ENCODE measurements at regions not wholly inside any gene's neighbourhood (a gene's known extent, or its start where the extent isn't known, plus 50 kb on each side); places are given as distances from the start of the nearest gene placed in this dataset.
"Not testable (repeated sequence)": the region's sequence is repeated elsewhere in the genome, so short reads cannot be mapped to it uniquely, and the experiment has no call there.

DNA sequence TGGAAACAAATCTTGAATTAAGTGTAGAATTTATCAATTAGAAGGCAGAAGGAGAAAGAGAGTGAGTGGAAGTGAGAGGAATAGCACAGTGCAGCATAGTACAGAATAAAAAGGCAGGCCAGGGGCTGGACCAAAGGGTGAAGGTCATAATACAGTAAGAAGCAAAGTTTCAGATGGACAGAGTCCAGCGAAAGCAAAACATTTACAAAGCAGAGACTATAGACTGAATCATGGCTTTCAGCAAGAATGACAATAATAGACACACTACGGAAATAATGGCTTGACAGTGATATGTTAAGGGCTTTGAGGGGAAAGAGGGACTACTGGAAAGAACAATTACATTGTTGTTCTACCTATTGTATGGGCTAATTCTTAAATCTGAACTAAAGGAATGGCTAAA is 249.0 kb upstream of the CHD1 start:
- DNase-seq (ENCODE audit: low read depth in 1 of 2, low spot score in 1 of 2): no peak

DNA sequence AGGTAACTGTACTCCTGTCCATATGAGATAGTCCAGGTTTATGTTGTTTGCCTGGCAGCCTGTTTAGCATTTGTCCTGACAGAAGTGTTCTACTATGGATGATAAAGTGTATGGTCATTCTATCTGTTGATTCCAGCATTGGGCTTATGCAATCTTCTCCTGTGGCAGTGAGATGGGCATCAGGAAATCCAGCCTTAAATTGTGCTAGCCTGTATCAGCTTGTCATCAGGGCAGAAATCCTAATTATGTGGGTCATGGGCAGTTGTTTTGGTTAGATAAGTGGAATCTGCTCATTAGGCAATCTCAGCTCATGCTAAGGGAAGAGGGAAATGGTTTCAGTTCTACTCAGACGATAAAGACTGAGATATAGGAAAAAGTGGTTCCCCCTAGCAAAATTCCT is 247.4 kb upstream of the CHD1 start:
- DNase-seq (ENCODE audit: low read depth in 1 of 2, low spot score in 1 of 2): no peak

DNA sequence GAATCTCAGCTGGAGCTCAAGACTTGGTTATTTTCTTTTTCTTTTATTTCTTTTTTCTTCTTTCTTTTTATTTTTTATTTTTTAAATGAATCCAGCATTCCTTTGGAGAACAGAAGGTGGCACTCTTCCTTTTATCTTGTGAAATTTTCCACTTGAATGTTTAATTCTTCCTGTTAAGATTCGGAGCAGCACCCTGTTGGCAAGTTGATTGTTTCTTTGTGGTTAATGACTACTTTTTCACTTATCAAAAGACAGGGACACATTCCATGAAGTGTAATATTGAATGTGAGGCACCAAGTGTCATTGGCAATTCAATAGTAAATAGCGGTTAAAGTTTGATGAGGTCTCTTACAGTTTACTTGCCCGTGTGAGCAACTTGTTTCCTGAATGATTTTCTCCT is 240.5 kb upstream of the CHD1 start:
- no peak for DNase-seq (ENCODE audit: low read depth in 1 of 2, low spot score in 1 of 2)

DNA sequence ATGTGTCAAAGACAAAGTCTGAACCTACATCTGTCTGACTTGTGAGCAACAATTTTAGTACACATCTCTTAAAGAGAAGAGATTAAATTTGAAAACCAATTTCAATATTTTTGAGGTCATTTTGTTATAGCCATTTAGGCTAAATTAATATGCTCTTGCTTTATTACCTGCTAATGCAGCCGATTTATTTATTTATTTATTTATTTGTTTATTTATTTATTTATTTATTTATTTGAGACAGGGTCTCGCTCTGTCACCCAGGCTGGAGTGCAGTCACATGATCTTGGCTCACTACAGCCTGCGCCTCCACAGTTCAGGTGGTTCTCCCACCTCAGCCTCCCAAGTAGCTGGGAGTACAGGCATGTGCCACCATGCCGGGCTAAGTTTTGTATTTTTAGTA is 232.7 kb upstream of the CHD1 start:
- DNase-seq (ENCODE audit: low read depth in 1 of 2, low spot score in 1 of 2): not testable (repeated sequence)

DNA sequence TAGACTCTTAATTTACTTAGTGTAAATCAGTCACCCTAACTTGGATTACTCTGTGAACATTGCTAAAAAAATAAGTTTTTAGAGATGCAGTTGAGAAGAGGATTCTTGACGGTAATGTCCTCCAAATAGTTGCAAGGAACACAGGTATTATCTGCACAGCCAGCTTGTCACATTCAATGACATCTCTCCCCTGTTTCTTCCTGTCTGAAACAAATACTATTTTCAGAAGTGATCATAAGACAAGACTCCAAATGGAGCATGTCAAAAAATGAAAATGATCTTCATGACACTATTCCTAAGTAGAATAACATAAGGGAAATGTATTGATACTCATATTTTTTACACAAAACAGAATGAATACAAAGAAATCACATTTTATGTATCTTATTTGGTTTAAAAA is 227.9 kb upstream of the CHD1 start:
- DNase-seq (ENCODE audit: low read depth in 1 of 2, low spot score in 1 of 2): no peak

DNA sequence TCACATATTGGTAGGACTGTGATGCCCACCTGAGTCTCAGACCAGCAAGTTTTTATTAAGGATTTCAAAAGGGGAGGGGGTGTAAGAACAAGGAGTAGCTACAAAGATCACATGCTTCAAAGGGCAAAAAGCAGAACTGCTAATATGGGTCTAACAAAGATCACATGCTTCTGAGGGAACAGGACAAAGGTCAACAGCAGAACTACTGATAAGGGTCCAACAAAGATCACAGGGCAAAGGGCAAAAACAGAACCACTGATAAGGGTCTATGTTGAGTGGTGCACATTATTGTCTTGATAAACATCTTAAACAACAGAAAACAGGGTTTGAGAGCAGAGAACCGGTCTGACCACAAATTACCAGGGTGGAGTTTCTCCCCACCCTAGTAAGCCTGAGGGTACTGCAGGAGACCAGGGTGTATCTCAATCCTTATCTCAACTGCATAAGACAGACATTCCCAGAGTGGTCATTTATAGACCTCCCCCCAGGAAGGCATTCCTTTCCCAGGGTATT is 214.5 kb upstream of the CHD1 start:
- not testable (repeated sequence) for DNase-seq (ENCODE audit: low read depth in 1 of 2, low spot score in 1 of 2)

DNA sequence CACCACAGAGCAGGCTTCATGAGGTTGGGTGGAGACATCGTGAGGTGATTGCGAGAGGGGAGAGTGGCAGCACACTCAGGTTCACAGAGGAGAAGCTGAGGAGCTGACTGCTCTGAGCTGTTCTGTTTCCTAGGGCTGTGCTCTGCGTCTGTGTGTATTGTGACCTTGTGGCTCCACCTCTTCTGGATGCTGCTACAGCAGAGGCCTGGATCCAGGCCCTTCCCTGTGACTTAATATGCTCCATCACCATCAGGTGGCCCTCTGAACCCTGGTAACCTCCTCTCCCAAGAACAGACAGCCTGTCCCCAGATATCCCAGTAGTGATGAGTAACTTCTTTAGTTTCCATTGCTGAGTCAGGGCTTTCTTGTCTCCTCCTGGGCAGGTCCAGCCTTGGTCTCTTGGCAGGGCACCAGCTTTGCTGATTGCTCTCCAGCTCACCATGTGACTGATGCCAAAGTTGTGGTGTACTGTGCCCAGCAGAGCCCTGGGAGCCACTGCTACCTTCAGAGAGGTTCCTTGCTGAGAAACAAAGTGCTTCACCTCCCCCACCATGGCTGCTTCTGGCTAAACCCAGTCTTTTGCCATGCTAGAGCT is 212.8 kb upstream of the CHD1 start:
- no peak for DNase-seq (ENCODE audit: low read depth in 1 of 2, low spot score in 1 of 2)

DNA sequence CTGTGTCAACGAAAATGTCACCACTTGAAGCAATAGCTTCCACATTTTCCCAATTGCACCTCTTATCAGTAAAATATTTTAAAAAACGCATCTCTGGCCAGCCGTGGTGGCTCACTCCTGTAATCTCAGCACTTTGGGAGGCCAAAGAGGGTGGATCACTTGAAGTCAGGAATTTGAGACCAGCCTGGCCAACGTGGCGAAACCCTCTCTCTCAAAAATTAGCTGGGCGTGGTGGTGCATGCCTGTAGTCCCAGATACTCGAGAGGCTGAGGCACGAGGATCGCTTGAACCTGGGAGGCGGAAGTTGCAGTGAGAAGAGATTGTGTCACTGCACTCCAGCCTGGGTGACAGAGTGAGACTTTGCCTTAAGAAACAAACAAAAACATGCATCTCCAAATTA is 210.1 kb upstream of the CHD1 start:
- no peak for DNase-seq (ENCODE audit: low read depth in 1 of 2, low spot score in 1 of 2)

DNA sequence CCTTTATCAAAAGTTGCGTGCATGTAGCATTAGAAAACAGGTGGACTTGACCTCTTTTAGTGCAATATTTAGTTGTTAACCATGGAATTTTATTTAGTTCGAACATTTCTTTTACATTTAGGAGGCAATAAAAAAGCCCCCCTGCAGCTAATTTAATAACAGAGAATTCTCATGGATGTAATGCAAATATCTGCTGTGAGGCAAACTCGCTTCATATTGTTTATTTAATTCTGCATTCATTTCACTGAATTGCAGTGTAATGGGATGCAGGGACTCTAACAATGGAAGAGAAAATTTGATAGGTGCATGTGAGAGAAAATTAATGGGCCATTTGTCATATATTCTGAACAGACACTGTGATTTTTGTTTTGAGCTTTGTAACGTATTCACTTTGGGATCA is 205.1 kb upstream of the CHD1 start:
- DNase-seq (ENCODE audit: low read depth in 1 of 2, low spot score in 1 of 2): no peak

DNA sequence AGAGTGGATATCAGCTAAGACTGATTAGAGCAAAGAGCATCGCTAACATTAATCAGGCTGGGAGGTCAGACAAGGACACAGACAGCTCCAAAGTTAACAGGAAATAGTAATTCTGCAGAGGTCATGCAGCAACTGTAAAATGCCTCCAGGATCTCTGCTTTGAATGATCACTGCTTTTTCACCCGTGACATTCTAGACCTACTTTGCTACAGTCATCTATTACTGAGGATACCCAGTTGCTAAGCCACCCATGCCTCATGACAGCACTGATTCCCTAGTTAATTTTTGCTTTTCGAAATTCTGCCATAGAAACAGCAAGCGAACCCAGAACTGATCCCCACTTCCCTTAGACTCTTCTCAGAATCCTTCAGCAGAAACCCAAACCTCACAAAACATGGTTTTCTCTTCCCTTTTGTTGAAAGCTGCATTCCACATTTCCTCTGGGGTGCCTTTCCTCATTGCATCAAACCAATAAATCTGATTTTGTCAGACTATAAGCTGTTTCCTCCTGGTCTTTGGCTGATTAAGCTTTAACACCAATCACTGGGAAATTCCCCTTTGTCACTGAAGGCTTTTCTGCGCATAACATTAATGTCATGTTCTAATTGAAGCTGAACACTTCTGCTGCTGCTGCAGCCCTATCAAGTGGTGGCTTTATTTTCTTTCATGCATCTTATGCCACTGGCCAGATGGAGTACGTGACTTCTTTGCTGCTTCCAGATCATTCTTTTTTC is 201.1 kb upstream of the CHD1 start:
- no peak for DNase-seq (ENCODE audit: low read depth in 1 of 2, low spot score in 1 of 2)

DNA sequence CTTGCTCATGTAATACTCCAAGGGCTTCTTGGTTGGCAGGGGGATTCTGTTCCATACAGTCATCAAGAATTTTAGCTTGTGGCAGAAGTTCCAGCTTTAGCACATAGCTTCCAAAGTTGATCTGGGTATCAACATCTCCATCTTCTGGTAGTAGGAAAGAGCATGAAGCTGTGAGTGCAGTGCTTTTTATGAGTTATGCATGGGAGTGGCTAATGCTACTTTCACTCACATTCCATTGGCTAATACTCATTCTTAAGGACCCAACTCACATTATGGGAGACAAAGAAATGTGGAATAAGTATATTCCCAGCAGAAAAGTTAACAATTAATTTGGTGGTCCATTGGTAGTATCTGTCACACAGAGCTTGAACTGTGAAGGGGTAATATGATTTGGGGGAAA is 194.2 kb upstream of the CHD1 start:
- DNase-seq (ENCODE audit: low read depth in 1 of 2, low spot score in 1 of 2): no peak

DNA sequence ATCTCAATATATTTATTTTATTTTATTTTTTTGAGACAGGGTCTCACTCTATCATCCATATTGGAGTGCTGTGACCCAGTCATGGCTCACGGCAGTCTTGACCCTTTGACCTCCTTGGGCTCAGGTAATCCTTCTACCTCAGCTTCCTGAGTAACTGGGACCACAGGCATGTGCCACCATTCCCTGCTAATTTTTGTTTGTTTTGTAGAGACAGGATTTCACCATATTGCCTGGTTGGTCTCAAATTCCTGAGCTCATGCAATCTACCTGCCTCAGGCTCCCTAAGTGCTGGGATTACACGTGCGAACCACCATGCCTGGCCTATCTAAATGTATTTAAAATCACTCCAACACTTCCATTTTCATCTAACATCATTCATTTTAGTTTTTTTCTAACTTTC is 190.5 kb upstream of the CHD1 start:
- no peak for DNase-seq (ENCODE audit: low read depth in 1 of 2, low spot score in 1 of 2)

DNA sequence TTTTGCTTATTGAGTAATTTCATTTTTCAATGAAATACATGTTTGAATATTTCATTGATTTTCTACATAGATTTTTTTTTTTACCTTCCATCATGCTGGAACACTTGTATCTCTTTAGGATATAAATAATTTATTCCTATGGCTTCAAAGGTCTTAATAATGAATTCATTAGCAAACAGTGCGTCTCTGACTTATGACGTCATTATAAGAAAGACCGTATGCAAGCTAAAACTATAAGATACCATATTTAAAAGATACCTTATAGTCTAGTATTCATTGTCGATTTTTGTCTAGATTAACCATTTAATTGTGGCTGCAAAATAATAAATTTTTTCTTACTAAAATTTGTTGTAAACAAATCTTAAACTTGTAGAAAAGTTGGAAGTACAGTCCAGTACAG is 187.7 kb upstream of the CHD1 start:
- no peak for DNase-seq (ENCODE audit: low read depth in 1 of 2, low spot score in 1 of 2)

DNA sequence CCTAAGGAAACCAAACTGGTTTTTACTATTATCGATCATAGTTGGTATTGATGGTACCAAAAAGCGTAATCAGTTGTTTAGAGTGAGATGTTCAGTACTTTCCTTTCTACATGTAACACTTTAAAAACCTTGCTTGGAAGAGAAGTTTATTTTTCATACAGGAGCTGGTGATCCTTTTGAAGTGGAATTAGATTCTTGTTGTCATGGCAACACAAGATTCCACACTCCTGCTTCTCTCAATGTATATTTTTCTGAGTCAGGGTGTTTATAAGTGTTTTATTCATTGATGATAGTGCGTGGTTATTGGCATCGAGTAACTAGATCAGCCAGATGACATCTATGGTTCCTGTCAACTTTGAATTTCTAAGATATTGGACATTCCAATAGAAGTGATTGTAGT is 181.1 kb upstream of the CHD1 start:
- no peak for DNase-seq (ENCODE audit: low read depth in 1 of 2, low spot score in 1 of 2)

DNA sequence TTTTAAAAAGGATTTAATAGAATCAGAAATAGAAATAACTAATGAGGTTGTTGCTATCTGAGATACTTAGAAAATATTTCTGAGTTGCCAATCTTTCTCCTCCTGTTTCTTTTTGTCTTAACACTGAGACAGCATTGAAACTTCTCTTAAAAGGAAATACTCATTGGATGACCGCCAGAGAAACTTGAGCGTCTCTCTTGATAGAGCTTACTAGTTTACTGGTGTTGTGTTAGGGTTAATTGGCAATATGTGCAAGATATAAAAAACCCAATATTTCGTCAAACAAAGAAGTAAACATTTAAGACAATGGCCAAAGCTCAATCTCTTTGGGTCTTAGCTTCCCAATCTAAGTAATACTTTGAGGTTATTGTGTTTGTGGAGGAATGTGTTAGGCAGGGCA is 176.4 kb upstream of the CHD1 start:
- DNase-seq (ENCODE audit: low read depth in 1 of 2, low spot score in 1 of 2): no peak

DNA sequence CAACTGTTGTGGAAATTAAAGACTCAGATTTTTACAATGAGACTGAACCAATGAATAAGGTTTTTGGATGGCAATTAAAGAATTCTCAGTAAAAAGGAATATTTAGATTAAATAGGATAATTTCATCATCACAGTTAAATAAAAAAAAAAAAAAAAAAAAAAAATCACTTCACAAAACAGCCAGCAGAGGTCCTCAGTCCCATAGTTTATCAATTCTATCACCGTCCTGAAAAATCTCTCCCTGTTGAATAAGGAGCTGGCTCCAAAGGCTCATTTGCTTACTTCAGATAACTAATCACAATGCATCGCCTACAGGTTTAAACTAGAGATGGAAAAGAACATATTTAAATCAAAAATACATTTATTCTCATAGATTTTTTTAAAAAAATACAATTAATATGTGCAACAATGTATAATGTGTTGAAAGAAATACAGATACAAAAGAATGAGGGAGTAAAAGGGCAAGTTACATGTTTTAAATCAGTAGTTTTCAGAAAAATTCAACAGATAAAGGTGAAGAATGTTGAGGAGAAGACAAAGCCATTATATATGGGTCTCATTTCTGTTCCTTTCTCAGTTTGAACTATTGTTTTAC is 175.8 kb upstream of the CHD1 start:
- DNase-seq (ENCODE audit: low read depth in 1 of 2, low spot score in 1 of 2): no peak

DNA sequence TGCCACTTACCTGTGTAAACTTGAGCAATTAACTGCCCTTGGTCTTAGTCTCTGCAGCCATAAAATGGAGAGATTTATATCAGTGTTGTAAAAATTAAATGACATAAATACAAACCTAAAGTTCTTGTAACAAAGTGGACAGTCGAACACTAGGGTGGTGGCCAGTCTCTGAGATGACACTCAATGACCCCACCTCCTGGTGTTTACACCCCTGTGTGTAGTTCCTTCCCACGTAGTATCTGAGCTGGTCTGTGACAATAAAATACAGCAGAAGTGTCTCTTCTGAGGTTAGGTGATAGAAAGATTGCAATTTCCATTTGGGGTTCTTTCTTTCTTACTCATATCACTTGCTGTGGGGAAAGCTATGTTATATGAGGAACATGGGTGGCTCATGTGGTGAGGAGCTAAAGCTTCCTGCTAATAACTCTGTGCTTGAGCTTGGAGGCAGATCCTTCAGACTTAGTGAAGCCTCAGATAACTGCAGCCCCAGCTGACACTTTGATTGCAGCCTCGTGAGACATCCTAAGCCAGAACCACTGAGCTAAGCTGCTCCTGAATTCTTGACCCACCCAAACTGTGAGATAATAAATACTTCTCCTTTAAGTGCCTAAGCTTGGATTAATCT is 173.4 kb upstream of the CHD1 start:
- no peak for DNase-seq (ENCODE audit: low read depth in 1 of 2, low spot score in 1 of 2)

DNA sequence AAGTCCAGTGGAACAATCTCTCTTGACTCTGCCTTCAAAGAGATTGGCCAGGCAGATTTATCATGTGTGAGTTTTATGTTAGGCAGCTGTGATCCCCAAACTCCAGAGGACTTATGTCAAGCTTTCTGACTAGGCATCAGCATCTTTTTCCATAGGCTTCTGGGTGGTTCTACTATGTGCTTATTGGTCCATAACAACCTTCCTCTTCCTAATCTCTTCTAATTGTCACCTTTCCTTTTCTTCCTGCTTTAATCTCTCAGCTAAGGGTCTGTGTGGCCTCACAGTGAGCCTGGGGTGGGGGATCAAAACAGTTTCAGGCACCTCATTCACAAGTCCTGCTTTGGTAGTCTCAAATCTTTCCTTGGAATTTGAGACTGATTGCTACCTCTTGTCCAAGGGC is 170.9 kb upstream of the CHD1 start:
- no peak for DNase-seq (ENCODE audit: low read depth in 1 of 2, low spot score in 1 of 2)

DNA sequence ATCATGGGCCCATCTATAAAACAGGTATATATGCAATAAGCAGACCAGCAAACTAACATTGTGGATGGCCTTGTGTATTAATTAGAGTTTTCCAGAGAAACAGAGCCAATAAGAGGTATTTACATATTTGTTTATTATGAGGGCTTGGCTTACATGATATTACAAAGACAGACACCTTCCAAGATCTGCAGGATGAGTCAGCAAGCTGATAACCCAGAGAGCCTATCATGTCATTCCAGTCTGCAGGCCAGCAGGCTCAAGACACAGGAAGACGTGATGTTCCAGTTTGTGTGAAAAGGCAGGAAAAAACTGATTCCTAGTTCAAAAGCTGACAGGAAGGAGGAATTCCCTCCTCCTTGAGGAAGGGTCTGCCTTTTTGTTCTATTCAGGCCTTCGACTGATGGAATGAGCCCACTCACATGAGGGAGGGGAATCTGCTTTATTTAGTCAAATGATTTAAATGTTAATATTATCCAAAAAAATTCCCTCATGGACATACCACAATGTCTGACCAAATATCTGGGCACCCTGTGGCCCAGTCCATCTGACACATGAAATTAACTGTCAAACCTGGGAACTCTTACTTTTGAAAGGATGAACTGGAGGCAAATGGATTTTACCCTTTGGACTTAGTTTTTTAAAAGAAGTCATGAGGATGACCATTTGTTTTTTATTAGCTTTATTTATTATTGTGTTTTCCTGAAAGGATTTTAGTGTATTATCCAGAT is 161.2 kb upstream of the CHD1 start:
- DNase-seq (ENCODE audit: low read depth in 1 of 2, low spot score in 1 of 2): no peak

DNA sequence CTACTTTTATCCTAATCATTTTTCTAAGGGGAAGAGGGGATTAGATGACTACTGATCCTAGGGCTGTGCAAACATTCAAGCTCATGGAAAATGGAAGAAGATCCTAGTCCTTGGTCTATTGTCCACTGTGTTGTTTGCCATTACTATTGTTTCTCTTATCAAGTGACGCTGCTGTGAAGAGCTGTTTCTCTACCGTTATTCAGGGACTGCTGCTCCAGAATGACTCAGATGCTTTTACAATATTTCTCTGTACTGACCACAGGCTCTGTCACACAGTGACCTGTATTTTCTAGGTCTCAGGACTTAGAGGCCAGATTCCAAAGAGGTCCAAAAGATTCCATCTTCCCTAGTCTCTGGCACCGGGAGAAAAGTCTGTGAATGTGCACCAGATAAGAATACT is 159.5 kb upstream of the CHD1 start:
- DNase-seq (ENCODE audit: low read depth in 1 of 2, low spot score in 1 of 2): no peak

DNA sequence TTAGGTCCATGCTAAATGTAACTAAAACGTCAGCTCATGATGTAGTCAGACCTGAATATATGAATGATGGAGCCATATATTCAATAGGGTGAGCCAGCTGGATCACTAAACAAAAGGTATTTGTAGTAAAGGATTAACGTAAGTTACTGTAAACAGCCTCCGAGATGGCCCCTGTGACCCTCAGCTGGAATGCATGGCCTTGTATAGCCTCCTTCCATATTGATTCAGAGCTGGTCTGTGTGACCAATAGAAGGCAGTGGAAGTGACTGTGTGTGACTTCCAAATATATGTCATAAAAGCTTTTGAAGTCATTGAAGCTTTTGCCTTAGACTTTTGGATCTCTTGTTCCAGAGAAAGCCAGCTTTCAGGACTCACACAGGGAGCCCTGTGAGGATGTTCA is 154.4 kb upstream of the CHD1 start:
- DNase-seq (ENCODE audit: low read depth in 1 of 2, low spot score in 1 of 2): no peak

DNA sequence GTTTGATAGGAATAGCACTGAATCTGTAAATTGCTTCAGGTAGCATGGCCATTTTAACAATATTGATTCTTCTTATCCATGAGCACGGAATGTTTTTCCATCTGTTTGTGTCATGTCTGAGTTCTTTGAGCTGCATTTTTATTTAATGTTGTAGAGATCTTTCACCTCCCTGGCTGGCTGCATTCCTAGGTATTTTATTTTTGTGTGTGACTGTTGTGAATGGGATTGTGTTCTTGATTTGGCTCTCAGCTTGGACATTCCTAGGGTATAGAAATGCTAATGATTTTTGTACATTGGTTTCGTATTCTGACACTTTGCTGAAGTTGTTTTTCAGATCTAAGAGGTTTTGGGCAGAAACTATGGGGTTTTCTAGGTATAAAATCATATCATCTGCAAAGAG is 152.9 kb upstream of the CHD1 start:
- no peak for DNase-seq (ENCODE audit: low read depth in 1 of 2, low spot score in 1 of 2)

All from stimulated activated CD4-positive, alpha-beta T cell treated with anti-CD3 and anti-CD28 coated beads, Interleukin-15, amount 100 ng/mL, for 1 hour (primary cell).